ENCODE measurements at regions not wholly inside any gene's neighbourhood (a gene's known extent, or its start where the extent isn't known, plus 50 kb on each side); places are given as distances from the start of the nearest gene placed in this dataset.

GRCh38 chrX:42720209-42720608 is 57.8 kb downstream of the PPP1R2C start:
- TF ChIP-seq, protein P1, sequence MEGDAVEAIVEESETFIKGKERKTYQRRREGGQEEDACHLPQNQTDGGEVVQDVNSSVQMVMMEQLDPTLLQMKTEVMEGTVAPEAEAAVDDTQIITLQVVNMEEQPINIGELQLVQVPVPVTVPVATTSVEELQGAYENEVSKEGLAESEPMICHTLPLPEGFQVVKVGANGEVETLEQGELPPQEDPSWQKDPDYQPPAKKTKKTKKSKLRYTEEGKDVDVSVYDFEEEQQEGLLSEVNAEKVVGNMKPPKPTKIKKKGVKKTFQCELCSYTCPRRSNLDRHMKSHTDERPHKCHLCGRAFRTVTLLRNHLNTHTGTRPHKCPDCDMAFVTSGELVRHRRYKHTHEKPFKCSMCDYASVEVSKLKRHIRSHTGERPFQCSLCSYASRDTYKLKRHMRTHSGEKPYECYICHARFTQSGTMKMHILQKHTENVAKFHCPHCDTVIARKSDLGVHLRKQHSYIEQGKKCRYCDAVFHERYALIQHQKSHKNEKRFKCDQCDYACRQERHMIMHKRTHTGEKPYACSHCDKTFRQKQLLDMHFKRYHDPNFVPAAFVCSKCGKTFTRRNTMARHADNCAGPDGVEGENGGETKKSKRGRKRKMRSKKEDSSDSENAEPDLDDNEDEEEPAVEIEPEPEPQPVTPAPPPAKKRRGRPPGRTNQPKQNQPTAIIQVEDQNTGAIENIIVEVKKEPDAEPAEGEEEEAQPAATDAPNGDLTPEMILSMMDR (IDR thresholded peaks at IDR 0.05; ENCODE audit: low read depth, low read length), result no peak
- TF ChIP-seq EZH2phosphoT487 (IDR thresholded peaks at IDR 0.05; ENCODE audit: low read depth), result no peak

Measured in OCI-LY3 (cell line).